PFSK-1 (cell line): ENCODE measurements at regions not wholly inside any gene's neighbourhood (a gene's known extent, or its start where the extent isn't known, plus 50 kb on each side); places are given as distances from the start of the nearest gene placed in this dataset.

Experiments used
- FOXP2 ChIP-seq: optimal IDR thresholded peaks from 2 replicates; pipeline ENCODE3; 2011; ENCODE audit warnings: borderline replicate concordance, control low read depth, inconsistent platforms; ENCODE audit not compliant: insufficient read depth; ENCODE audit errors: extremely low read length, extremely low read depth
- POLR2AphosphoS5 ChIP-seq: IDR thresholded peaks from 2 replicates; pipeline ENCODE4 v1.6.1; 2012; ENCODE audit warnings: low read depth, mild to moderate bottlenecking, control low read depth, low read length, moderate library complexity
- SIN3A ChIP-seq: IDR thresholded peaks from 2 replicates; pipeline ENCODE4 v1.6.1; 2012; ENCODE audit warnings: mild to moderate bottlenecking, low read length, moderate library complexity, borderline replicate concordance; ENCODE audit not compliant: insufficient read depth
- TAF1 ChIP-seq: IDR thresholded peaks from 2 replicates; pipeline ENCODE4 v1.6.1; 2012; ENCODE audit warnings: low read length, control low read depth, borderline replicate concordance; ENCODE audit not compliant: insufficient read depth
- TF ChIP-seq, protein P1 (sequence below), 2 experiments: IDR thresholded peaks; 2 replicates each; pipeline versions ENCODE4 v1.6.1 to v1.8.0; 2011 to 2012; ENCODE audit warnings: low read depth in 2 of 2, low read length in 2 of 2, control low read depth in 1 of 2, inconsistent platforms in 1 of 2, mild to moderate bottlenecking in 1 of 2, moderate library complexity in 1 of 2; ENCODE audit not compliant: insufficient read depth in 1 of 2

DNA sequence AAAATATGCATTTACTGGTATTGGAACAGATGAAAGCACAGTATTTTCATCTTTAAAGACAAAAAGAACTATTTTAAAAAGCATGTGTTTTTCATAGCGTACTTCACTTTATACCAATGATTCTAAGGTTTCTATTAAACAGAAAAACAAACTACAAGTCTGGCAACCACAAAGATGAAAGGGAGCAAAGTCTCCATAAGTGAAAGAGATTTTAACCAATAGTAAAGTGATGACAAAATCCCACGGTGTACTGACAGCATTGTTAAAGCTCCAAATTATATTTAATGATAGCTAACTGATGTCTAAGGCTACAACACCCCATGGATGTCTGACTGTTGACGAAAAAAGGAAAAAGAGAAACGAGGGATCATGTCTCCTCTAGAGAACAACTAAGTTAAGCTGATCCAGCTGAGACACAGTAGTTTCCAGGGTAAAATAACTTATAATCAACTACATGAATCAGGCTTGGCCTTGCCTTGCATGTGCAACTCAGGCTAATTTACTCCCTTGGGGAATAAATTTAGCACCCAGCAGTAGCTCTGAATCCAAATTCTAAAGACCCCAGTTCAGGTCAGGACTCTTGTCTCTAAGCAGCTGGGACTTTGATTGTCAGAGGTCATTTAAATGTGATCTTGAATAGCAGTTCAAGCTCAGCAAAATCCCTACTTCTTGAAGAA, 56.0 kb upstream of the TAB2 start:
- TF ChIP-seq POLR2AphosphoS5: no peak
- no peak for TF ChIP-seq FOXP2

DNA sequence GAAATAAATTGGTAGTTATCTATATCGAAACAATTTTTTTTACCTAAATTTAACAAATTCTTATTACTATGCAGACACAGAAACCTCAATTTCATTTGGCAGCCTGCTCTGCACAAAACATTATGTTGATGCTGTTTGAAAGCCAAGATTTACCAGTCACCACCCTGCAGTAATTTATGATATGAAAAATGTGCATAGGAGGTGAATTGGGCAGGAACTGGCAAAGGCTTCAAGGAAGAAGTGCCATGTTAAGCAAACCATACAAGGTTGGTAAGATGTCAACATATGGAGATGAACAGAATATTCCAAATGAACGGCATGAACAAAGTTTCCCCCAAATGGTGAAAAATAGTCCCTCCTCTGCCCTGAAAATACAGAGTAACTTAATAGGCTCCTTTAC, 54.2 kb upstream of the TAB2 start:
- TF ChIP-seq FOXP2 (no peak), SIN3A (no peak), TAF1 (no peak), POLR2AphosphoS5 (no peak)
- TF ChIP-seq, protein P1, sequence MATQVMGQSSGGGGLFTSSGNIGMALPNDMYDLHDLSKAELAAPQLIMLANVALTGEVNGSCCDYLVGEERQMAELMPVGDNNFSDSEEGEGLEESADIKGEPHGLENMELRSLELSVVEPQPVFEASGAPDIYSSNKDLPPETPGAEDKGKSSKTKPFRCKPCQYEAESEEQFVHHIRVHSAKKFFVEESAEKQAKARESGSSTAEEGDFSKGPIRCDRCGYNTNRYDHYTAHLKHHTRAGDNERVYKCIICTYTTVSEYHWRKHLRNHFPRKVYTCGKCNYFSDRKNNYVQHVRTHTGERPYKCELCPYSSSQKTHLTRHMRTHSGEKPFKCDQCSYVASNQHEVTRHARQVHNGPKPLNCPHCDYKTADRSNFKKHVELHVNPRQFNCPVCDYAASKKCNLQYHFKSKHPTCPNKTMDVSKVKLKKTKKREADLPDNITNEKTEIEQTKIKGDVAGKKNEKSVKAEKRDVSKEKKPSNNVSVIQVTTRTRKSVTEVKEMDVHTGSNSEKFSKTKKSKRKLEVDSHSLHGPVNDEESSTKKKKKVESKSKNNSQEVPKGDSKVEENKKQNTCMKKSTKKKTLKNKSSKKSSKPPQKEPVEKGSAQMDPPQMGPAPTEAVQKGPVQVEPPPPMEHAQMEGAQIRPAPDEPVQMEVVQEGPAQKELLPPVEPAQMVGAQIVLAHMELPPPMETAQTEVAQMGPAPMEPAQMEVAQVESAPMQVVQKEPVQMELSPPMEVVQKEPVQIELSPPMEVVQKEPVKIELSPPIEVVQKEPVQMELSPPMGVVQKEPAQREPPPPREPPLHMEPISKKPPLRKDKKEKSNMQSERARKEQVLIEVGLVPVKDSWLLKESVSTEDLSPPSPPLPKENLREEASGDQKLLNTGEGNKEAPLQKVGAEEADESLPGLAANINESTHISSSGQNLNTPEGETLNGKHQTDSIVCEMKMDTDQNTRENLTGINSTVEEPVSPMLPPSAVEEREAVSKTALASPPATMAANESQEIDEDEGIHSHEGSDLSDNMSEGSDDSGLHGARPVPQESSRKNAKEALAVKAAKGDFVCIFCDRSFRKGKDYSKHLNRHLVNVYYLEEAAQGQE (IDR thresholded peaks at IDR 0.05; ENCODE audit: insufficient read depth in 1 of 2, low read depth in 2 of 2, low read length in 2 of 2): no peak

DNA sequence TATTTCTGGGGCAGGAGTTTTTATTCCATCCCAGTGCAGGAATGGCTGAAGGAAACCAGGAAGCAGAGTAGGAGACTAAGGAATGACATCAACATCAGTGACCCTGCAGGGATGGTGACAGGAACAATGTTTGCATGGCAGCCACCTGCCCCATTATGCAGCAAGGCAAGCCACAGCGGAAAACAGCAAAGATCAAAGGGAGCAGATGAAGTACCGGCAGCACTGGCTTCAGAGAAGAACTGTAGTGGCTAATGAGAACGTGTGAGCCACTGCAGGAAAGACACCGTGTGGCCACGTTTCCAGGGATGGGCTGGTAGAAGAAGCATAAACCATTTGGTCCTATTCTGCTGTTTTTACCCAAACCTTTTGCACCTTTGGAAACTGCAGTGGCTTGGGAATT, 52.9 kb upstream of the TAB2 start:
- no peak for TF ChIP-seq TAF1

DNA sequence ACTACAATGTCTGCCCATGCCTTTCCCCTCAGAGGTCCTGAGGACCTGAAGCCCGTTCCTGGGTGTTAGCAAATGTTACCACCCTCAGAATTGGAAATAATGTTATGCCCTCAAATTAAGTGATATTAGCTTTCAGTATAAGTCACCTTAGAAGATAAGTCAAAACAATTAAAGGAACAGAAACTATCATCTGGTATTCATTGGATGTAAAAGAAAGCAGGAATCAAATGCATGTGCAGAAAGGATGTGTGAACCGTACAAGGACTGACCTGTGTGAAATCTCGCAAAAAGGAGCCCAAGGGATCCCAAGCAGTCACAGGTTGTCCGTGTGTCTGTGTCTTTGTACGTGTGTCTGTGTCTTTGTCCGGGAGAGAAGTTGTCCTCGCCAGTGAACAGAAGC, 51.6 kb upstream of the TAB2 start:
- TF ChIP-seq, protein P1 (IDR thresholded peaks at IDR 0.05; ENCODE audit: insufficient read depth in 1 of 2, low read depth in 2 of 2, low read length in 2 of 2): no peak
- TF ChIP-seq TAF1 (no peak), POLR2AphosphoS5 (no peak), FOXP2 (no peak), SIN3A (no peak)

DNA sequence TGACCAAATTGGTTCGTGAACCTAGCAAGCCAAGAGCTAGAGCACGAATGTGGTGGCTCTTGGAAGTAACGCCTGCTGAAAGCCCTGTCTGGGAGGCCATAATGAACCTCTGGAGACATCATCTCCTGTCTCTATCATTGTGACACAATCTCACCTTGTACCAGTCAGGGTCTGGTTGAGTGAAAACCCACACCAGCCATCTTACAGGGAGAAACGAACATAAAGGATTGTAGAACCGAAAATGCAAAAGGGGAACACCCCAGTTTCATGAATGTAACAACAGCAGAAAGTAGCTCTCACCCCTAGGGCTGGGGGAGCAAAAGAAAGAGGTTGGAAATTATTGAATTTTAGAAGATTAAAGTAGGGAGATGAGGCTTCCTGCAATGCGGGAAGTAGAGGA, 50.9 kb upstream of the TAB2 start:
- TF ChIP-seq, protein P1 (IDR thresholded peaks at IDR 0.05; ENCODE audit: insufficient read depth in 1 of 2, low read depth in 2 of 2, low read length in 2 of 2): no peak
- TF ChIP-seq POLR2AphosphoS5 (no peak), FOXP2 (no peak), TAF1 (no peak), SIN3A (no peak)

DNA sequence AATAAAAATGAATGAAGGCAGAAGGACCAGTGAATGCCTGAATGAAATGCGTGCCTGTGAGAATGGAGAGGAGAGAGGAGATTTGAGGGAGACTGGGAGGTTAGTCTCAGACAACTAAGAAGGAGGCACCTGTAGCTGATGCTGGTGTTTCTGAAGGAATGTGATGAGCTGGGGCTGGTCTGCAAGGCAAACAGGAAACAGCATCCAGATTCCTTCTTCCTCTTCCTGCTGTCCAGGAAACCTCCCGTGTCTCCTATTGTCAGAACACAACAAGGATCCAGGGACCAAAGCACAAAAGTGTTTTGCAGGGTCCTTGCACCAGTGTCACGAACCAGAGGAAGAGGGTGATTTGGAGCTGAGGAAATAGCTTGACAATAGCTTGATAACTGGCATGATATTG, 50.4 kb upstream of the TAB2 start:
- TF ChIP-seq POLR2AphosphoS5: no peak
- no peak for TF ChIP-seq FOXP2
- TF ChIP-seq TAF1: no peak
- TF ChIP-seq, protein P1 (IDR thresholded peaks at IDR 0.05; ENCODE audit: insufficient read depth in 1 of 2, low read depth in 2 of 2, low read length in 2 of 2): no peak
